ENCODE measurements at regions not wholly inside any gene's neighbourhood (a gene's known extent, or its start where the extent isn't known, plus 50 kb on each side); places are given as distances from the start of the nearest gene placed in this dataset.
A peak's percentile ranks its signal among the peaks of the same experiment; 100 is the strongest.

DNA sequence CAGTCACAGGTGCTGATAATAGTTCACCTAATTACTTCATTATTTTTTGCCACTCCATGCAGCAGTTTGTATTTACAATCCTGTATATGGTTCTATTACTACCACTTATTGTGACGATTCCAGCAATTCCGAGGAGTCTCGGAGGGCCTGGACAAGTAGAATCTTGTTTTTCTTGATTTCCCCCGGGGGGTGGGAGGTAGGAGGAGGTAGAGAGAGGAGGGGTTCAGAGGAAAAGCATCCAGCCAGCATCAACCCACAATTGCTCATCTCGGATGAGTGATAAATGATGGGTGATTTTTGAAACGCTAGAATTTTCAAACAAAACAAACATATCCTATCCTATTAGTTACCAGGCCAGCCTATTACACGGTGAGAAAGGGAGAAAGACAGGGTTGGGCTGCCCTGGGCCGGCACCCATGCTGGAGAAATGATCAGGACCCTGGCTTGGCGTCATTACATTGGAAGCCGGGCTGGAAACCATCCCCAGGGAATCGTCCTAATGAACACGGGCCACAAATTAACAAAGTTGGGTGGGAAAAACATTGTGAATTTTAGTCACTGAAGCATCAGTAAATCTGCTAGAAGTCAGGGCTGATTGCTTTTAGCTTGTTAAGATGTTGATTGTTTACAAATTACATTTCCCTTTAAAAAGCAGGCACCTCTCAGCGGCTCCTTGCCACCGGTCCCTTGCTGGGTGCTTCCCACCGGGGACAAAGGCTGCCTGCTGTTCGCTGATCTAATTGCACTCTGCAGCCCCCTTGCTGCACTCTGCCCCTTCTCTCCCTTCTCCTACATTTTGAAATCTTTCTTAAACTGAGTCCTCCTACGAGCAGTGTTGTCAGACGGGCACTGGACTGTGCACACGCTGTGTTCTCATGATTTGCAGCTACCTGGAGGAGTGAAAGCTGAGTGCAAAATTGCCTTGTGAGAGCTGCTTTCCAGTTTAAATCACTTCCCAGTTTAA, 95.5 kb downstream of the FAM204A start:
- no peak for DNase-seq

DNA sequence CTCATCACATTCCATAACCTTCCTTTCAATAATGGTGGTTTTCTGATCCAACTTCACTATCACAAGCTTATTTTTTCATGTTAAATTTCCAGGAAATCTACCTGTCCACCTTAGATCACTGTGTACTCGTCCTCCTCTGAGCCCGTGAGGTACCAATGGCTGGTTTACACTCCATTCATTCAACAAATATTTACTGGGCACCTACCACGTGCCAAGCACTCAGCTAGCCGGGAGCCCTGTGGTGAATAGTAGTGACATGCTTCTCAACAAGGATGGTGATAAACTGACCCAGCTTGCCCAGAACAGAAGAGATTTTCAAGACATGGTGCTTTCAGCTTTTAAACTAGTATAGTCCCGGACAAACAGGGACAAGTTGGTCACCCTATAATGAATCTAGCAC, 98.2 kb downstream of the FAM204A start:
- DNase-seq = no peak

DNA sequence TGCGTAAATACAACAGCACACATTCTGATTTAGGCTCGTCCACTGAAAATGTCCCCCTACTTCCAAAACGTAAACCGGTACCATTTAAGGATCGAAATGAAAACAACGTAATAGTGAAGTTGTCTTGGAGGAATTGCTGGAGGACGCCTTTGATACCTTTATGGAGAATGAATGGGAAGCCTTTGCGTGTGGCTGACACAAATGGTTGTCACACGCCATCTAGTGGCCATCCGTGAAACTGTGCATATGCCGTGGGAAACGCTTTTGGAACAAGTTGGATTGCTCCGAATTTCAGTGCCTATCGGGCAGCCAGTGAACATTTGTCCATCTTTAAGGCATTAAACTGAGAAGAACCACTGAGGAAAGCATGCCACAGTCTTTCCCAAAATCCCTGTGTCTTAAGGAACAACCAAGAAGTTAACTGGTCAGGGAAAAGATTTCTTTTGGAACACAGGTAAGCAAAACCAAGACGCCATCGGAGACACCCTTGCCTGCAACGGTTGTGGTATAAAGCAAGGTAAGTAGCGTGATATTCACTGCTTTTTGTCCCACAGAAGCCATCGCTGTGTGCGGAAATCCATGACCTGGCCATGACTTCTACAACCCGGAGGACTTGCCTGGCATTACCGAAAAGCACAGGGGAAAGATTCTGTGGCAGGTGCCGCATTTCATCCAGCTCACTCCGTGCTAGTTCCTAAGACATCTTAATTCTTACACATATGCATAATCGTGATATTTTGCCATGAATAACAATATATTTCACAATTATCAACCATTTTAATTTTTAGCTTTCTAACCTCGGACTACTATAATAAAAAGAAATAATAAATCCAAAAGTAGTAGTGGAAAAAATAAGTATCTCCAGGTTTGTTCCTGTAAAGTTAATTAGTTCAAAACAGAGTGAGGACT, 100.6 kb downstream of the FAM204A start:
- DNase-seq = peak in 48 of 51 donors; percentile 3 to 83 (median 48)

DNA sequence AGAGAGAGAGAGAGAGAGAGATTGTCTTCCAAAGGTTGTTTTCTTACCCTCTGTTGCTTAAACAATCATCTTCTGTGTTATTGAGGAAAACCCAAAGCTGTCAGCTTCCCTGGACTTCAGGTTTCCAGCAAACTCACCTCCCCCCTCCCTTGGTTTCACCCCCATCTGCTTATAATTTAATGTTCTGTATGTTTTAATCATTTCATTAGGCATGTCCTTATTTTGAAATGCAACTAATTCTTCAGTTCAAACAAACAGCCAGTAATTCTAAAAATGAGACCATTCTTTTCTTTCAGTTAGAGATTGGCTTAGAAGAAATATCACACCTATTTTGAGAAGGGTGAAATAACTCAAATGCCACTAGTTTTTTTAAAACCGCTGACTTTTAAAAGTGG, 102.9 kb downstream of the FAM204A start:
- no peak for DNase-seq

DNA sequence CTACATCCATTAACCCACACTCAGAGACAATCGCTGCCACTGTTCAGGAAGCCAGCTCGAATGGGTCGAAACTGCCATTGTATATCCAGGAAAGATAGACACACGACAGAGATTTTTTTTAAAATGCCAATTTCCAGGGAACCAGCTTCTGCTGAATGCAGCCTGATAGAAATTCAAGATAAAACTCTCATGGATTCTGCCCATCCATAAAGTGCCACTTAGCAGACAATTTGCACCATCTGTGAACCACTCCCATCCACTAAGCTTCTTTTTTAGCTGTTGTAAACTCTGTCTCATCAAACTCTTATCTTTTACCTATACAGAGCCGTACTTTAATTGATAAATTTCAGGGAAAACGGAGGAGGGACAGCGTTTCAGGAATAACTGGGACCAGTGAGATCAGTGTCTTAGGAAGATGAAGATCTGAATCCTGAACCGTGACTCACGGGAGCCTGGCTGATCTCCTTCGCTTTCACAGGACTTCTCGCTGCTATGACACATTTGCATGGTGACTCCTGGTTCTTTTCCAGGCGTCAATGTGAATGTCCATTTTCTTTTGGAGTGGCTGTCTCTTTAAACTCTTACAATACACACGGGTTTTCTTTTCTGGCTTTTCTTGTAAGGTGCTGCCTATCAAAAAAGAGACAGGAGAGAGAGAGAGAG, 103.4 kb downstream of the FAM204A start:
- DNase-seq = no peak

DNA sequence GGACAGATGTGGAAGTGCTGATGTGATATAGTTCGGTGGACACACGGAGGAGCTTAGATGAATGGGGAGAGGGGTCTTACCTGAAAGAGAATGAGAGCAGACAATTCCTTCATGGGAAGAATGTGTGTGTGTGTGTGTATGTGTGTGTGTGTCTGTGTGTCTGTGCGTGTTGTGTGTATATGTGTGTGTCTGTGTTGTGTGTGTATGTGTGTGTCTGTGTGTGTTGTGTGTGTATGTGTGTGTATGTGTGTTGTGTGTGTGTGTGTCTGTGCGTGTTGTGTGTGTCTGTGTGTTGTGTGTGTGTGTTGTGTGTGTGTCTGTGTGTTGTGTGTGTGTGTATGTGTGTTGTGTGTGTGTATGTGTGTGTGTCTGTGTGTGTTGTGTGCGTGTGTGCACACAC, 104.2 kb downstream of the FAM204A start:
- DNase-seq = no peak

DNA sequence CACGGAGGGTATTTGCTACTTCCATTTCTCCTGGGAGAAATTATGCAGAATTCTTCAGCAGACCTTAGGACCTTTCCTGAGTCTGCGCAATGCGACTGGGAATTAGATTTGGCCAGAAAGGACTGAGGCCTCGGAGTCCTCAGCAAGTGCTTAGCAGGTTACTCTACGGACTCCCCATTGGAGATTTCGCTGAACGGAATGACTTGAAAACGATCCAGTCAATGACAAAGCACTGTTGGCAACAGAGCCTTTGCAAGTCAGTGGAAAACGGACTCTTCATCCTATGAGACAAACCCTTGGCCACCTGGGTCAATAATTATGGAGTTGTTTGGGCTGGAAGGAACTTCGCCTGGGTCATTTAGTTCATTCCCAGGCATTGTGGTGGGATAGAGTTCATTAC, 107.4 kb downstream of the FAM204A start:
- DNase-seq = no peak

DNA sequence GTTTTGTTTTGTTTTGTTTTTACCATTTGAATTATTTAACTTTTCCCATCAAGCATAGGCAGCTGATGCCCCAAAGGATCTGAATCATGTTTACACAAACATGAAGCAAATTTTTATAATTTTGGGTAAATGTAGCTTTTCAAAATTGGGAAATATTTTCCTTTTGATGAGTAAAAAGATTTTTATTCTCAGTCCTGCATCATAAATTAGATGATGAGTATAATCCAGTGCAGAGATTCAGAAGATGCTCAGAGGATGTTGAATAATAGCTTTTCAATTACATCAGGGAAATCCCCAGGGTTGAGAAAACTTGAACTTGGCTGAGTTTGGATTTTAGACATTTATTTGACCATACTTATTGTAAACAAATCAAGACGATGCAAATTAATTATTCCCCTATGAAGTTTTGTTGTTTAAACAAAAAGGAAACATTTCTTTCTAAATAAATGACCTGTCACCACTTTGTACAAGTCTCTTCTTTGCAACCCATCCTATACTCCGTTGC, 121.7 kb downstream of the FAM204A start:
- DNase-seq = no peak

DNA sequence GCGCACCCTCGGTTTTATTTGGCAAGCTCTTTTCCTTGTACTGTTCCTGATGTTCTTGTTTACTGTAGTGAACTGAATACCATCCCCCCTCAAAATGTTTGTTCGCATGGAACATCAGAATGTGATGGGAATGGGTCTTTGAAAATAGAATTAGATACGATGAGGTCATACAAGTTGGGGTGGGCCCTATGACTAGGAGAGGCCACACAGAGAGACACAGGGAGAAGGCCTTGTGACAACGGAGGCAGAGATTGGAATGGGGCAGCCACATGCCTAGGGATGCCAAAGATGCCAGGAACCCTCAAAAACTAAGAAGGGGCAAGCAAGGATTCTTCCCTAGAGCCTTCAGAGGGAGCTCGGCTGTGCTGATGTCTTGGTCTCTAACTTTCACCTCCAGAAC, 123.6 kb downstream of the FAM204A start:
- no peak for DNase-seq

DNA sequence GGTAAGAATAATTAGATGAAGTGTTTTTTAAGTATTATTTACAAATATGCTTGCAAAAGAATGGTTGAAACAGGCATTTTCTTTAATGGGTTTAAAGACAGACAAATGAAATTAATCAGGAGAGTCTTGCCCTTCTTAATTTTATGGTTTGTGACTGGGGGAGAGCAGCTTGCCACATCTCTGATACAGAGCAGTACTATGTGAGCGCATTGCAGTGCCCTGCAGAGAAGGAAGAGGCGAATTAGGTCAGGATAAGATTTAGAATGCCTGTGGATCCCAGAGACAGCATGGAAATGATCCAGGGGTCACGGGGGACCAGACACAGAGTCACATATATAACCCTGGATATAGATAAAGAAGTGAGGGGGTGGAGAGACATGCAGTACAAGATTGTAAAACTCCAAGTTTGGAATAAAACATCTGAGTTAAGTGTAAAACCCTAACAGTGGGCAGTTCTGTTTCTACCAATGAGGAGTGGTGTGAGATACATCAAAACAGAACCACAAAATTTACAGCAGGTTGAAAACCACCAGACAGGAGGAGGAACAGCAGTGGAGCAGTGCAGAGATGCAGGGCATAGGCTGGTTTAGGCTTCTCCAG, 125.5 kb downstream of the FAM204A start:
- no peak for DNase-seq

DNA sequence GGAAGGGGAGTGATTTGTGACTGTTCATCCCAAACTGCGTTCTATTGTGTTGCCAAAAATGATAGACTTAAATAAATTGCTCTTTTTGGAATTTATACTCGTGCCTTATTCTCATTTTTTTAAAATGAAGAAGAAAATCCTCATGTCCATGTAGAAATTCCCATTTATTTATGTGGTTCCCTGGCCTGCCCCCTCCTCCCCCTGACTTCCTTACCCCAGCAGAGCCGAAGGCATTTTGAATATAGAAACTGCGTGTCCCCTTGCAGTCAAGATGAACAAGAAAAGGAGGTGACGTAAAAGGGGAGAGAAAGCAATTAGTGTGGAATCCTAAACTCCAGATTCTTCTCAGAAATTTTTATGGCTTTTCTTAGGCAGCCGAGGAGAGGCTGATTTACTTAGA, 126.1 kb downstream of the FAM204A start:
- no peak for DNase-seq

DNA sequence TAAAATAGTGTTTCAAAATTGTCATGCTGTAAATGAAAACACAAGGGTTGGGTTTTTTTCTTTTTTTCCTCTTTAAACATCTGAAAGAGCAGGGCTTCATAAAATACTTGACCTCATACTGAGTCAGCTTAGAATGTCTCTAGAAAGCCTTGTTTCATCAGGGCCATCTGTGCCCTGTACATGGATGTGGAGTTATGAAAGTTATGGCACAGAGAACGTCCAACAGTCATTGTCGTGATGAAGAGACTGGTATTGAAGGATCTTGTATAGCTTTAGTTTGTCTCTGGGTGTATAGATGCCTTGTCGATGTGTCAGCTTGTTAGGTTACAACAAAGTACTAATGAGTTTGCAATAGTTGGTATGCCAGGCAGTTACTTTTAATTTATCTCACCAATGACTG, 127.3 kb downstream of the FAM204A start:
- DNase-seq = no peak

DNA sequence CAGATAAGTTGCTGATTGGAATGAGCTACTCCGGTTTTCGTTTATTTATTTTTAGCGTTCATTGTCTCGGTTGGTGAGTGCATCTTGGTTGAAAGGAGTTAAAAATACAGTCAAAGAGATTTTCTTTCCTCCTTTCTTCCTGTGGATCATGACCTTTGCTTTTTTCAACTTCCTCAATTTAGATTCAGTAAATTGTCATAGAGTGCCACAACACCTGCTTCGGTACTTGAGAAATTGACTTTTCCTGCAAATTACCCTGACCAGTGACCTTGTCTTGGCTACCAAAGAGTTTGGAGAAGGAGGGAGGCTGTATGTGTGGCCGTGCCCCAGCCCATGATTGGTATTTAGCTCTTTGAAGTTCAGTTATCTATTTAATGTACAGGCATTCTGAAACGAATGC, 128.7 kb downstream of the FAM204A start:
- no peak for DNase-seq

DNA sequence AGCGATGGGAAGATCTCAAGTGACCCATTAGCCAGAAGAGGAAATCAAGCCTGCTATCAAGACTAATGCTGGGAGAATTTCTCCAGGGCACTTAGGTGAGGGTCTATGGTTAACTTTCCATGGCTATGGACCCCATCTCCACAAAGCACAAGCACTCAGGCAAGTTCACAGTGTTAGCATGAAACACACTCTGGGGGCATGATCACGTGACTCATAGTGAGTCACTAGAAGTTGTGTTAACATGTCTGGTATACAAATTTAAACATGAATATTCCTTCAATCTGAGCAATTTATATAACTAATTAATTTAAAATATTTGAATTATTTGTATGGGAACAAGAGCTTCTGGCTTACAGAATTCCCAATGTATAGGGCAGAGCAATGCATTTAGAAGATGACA, 131.8 kb downstream of the FAM204A start:
- no peak for DNase-seq

DNA sequence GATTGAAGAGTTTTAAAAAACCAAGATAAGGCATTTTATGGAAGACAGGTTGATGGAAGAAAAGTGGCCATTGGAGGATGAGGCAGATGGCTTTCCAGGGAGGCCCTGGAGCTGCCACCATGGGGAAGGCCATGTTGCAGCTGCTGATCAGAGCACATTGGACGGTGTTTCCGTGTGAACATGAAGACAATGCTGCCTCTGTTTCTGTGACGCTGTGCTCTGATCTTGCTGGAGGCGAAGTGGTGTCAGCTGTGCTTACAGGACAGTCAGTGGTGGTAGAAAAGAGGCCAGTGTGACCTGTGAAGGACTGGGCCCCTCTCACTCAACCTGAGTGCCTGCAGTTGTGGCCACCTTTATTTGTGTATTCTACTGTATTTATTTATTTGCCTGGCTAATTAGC, 132.9 kb downstream of the FAM204A start:
- peak in 32 of 51 donors; percentile 0 to 75 (median 28) for DNase-seq

DNA sequence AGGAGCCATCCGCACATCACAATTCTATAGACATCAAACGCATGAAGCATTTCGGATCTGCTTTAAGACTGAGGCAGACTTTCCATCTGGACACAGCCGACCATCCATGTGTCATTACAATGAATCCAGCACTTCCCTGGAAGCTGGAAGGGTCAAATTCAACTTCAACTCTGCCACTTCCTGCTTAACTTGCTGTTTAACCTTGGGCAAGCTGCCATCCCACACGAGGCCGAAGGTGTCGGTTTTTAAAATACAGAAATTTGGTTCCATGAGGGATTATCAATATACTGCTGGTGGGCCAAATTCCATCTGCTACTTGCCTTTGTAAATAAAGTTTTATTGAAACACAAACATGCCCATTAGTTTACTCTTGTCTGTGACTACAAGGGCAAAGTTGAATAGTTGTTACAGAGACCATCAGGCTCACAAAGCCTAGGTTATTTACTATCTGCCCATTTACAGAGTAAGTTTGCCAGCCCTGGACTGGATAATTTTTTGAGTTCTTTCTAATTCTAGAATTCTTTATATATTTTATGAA, 134.6 kb downstream of the FAM204A start:
- no peak for DNase-seq

DNA sequence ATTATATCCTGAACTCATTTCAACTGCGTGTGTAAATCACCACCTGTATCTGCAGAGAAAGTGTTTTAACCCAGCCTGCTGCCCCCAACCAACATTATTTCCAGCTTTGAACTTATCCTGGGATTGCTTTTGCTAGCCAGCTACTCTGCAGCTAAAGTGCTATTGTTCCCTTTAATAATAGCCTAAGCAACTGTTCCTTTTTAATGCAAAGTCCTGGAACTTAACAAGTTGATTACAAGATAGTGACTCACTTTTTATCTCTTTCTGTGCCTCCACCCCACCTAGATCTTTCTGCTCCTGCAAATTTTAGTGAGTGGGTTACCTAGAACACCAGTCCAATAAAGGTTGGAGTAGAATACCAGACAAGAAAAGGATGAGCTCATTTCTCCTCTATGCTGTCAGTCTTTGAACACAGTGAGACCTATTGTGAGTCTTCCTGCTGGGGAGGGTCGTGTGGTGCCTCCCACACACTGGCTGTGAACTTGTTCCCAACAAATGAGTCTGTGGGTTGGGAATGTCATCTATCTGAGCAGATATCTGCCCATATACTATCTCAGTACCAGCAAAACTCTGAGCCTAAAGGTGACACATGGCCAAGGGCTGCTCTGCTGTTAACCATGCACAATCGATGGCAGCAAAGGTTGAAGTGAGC, 137.7 kb downstream of the FAM204A start:
- peak in 1 of 51 donors; percentile 10 for DNase-seq

DNA sequence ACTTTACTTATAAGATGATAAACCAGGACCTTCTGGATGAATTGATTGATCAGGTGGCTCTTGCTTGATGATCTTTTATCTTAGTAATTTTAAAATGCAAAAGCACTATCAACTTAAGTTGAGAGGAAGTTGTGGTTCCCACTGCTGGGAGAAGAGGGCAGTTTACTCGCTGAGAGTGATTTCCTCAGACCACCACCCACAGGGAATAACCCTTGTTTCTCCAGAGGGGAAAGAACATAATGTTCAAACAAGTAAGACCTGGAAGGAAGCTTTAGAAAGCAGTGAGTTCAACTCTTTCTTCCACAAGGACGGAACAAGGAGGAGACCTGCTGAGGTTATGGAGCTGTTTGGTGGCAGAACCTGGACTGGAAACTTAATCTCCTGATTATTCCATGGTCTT, 138.7 kb downstream of the FAM204A start:
- no peak for DNase-seq

DNA sequence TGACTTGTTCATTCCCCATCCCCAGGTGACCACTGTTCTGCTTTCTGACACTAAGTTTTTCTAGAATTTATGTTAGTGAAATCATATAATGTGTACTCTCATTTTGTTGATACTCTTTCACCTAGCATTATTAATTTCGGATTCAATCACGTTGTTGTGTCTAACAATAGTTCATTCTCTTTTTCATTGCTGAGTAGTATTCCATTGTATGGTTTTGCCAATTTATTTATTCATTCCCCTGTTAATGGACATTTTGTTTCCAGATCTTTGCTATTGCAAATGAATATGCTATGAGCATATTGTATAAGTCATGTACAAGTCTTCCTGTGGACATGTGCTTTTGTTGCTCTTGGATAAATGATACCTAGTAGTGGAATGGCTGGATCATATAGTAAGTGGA, 146.4 kb downstream of the FAM204A start:
- no peak for DNase-seq

DNA sequence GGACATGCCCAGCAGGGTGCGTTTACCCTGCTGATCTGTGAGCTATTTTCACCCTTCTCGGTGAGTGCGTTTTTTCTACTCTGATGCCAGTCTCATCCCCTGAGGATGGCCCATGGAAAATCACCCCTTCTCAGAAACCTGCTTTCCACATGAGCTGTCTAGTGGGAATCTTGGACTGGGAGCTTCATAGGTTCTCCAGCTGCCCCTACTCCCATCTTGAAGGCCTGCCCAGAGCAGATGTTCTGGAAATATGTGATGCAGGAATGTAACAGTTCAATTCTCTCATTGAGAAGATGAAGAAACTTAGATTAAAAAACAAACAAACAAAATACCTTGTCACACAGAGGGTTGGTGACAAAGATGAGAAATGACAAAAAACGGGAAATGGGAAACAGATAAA, 146.9 kb upstream of the RAB11FIP2 start:
- DNase-seq = no peak

Data from hypothalamus (tissue), 51 donors.